ENCODE measurements at regions not wholly inside any gene's neighbourhood (a gene's known extent, or its start where the extent isn't known, plus 50 kb on each side); places are given as distances from the start of the nearest gene placed in this dataset.

GRCh38 chr3:18837137-18837755, 311.1 kb upstream of the KCNH8 start:
- no peaks in the 10 kb centered on the region for H3K9me1 ChIP-seq (ENCODE audit: control insufficient read depth, insufficient read depth, low read length)
- intact Hi-C loops (cut with micrococcal nuclease) (no loop called here), in situ Hi-C loops (cut with MboI) (no loop called here)
- H3K27me3 ChIP-seq (ENCODE audit: control insufficient read depth in 2 of 2, insufficient read depth in 2 of 2, low read length in 2 of 2), result no peaks in the 10 kb centered on the region
- no peak overlapping the region for H3K9ac ChIP-seq (ENCODE audit: insufficient read depth in 1 of 2, low read depth in 2 of 2, low read length in 2 of 2)
- CTCF ChIA-PET (ENCODE audit: low intra/inter-chr PET ratio), result no interaction called here
- H2AFZ ChIP-seq (ENCODE audit: low read depth, low read length), result no peak overlapping the region
- no peak overlapping the region for H3K4me2 ChIP-seq (ENCODE audit: insufficient read depth, low read length)
- no peaks in the 10 kb centered on the region for H4K20me1 ChIP-seq (replicated peaks; ENCODE audit: control insufficient read depth, insufficient read depth, low read length)
- no peaks in the 10 kb centered on the region for H3K36me3 ChIP-seq (ENCODE audit: control insufficient read depth, insufficient read depth, low read length)
- H3K79me2 ChIP-seq (ENCODE audit: control insufficient read depth, insufficient read depth, low read length), result no peaks in the 10 kb centered on the region
- no peak for DNase-seq (ENCODE audit: extremely low read depth in 1 of 4, low spot score in 3 of 4)
- POLR2A ChIA-PET, result no interaction called here
- no TSS peak for BruUV-seq (replicated peaks)
- no peak for FAIRE-seq
- 2% methylated on average over 3 of the region's 3 CpGs for WGBS (ENCODE audit: insufficient coverage, low coverage, missing lambda C conversion rate)
- no peaks in the 10 kb centered on the region for H3K4me1 ChIP-seq (replicated peaks in 1 of 2; ENCODE audit: control insufficient read depth in 2 of 2, insufficient read depth in 2 of 2, low read length in 2 of 2)
- H3K27ac ChIP-seq (ENCODE audit: extremely low read depth, low read depth, low read length), result no peak overlapping the region
- ATAC-seq, result no peak
- no peak overlapping the region for H3K4me3 ChIP-seq
- no peaks in the 10 kb centered on the region; the same call in 1 of the 2 replicates for H3K9me3 ChIP-seq (replicated peaks; ENCODE audit: control insufficient read depth, insufficient read depth, low read depth, low read length)
- no peak for TF ChIP-seq ZNF764 (CRISPR knock-in tag; IDR thresholded peaks at IDR 0.05; ENCODE audit: low read depth)
- TF ChIP-seq BACH1 (tag; IDR thresholded peaks at IDR 0.05), result no peak
- no peak for TF ChIP-seq THRB (CRISPR knock-in tag; conservative IDR thresholded peaks at IDR 0.05)
- TF ChIP-seq ATF4 (CRISPR knock-in tag; IDR thresholded peaks at IDR 0.05), result no peak
- no peak for TF ChIP-seq RHOXF2B (CRISPR knock-in tag; conservative IDR thresholded peaks at IDR 0.05)
- TF ChIP-seq ZNF23 (CRISPR knock-in tag; IDR thresholded peaks at IDR 0.05), result no peak
- no peak for TF ChIP-seq GTF2E2 (tag; IDR thresholded peaks at IDR 0.05)
- TF ChIP-seq GMEB1 (CRISPR knock-in tag; IDR thresholded peaks at IDR 0.05), result no peak
- TF ChIP-seq HSF4 (CRISPR knock-in tag; IDR thresholded peaks at IDR 0.05; ENCODE audit: borderline replicate concordance), result no peak
- TF ChIP-seq THRAP3 (IDR thresholded peaks at IDR 0.05; ENCODE audit: borderline replicate concordance), result no peak
- no peak for TF ChIP-seq ZFP91 (CRISPR knock-in tag; IDR thresholded peaks at IDR 0.05)
- no peak for TF ChIP-seq NKRF (IDR thresholded peaks at IDR 0.05; ENCODE audit: borderline replicate concordance)
- no peak for TF ChIP-seq RUNX1 (IDR thresholded peaks at IDR 0.05; ENCODE audit: low read depth)
- TF ChIP-seq MLX (CRISPR knock-in tag; conservative IDR thresholded peaks at IDR 0.05), result no peak

Measured in K562 (cell line).